Pancreas (tissue), 10 donors: ENCODE measurements at regions not wholly inside any gene's neighbourhood (a gene's known extent, or its start where the extent isn't known, plus 50 kb on each side); places are given as distances from the start of the nearest gene placed in this dataset.

Experiments used
- ATAC-seq, 4 donors: fragments of 200-7000 bp; cut with Tn5 transposase; one replicate each; pipeline versions ENCODE4 v1.8.0 to v1.9.1; 2020; ENCODE audit warnings: mild to moderate bottlenecking in 4 of 4, moderate library complexity in 4 of 4
- DNase-seq, 6 donors: peaks; one replicate each; pipeline ENCODE4 v3.0.0-alpha.2; 2020
- FAIRE-seq: peaks from 2 replicates; lab custom pipeline; 2012; peaks lifted over from hg19 to GRCh38; lab: Jason Lieb, UNC
- H3K27ac ChIP-seq, 4 donors: fragments of 200-600 bp; sonication (generic); 1 replicate in 3 of 4; 2 replicates in 1 of 4; pipeline versions ENCODE4 v1.5.0 to v1.8.0; 2020
- H3K27me3 ChIP-seq, 4 donors: fragments of 200-600 bp; one replicate each; pipeline ENCODE4 v1.8.0; 2021
- H3K36me3 ChIP-seq, 3 donors: fragments of 200-600 bp; sonication (generic) in 1 of 3; one replicate each; pipeline versions ENCODE4 v1.5.0 to v1.8.0; 2020 to 2021
- H3K4me1 ChIP-seq, 3 donors: fragments of 200-600 bp; one replicate each; pipeline ENCODE4 v1.8.0; 2021
- H3K4me3 ChIP-seq, 4 donors: fragments of 200-600 bp; sonication (generic) in 2 of 4; one replicate each; pipeline versions ENCODE4 v1.5.0 to v1.8.0; 2020 to 2021
- H3K9me3 ChIP-seq, 4 donors: fragments of 200-600 bp; one replicate each; pipeline ENCODE4 v1.8.0; 2021
- WGBS, 2 donors: extraction: QIAGEN DNeasy Blood & Tissue Kit; methylation state at CpG; one replicate each; pipeline ENCODE4 v1.1.7; 2013; 5-methylcytosine and 5-hydroxymethylcytosine counted together
- intact Hi-C, 3 donors: fragments of 100-400 bp; cut with DNase I; formaldehyde crosslinking; loops; one replicate each; pipeline versions ENCODE4 v1.11.1 to v1.14.2; 2022
- TF ChIP-seq, protein P1 (sequence below), 4 donors: fragments of 200-600 bp; sonication (generic) in 3 of 4; IDR thresholded peaks; one replicate each; pipeline versions ENCODE4 v1.5.0 to v1.8.0; 2021; ENCODE audit warnings: antibody characterized with exemption in 4 of 4
- donor health status: healthy with polysubstance abuse.
- donor health status: DM: no; HTN: no; CAD: no; lungs with moderate emphysema.
- donor health status: DM: no; HTN: no; CAD: no.
- donor health status: control.
- donor health status: control.
- donor health status: Bipolar disorder and iron deficiency.
- donor health status: DM: yes; HTN: yes; CAD: no.
- donor health status: DM: no; HTN: no; CAD: no.
- donor health status: DM: no; HTN: no; CAD: no.
- donor health status: DM: yes; HTN: yes; CAD: no.

DNA sequence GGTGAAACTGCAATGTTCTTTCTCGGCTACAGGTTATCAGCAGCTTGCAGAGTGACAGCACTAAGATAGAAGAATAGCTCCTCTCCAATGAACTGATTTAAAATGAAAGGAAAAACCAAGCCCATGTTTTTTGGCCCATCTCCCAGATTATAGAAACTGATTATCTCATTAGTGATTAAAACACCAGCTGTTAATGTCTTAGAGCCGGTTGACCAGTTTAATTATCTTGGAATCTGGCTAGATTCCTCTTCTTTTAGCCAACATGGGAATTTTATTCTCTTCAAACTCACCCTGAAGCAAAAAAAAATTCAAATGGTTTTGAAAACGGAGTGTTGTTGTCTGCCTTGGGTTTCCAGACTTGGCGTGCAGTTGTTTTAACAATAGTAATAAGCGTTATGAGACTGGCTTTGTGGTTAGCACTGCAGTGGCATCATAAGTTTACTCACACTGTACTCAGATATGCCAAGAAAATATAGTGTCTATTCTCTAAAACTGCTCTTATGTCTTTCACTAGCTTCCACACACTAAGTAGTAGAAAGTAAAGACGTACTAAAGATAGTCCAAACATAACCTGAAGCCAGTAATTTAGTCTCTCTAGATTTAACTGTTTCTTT lies 665.3 kb downstream of the STK39 start:
- no peak for ATAC-seq
- intact Hi-C loops, result no loop called here
- H3K27ac ChIP-seq, result no peak overlapping the region
- TF ChIP-seq, protein P1, sequence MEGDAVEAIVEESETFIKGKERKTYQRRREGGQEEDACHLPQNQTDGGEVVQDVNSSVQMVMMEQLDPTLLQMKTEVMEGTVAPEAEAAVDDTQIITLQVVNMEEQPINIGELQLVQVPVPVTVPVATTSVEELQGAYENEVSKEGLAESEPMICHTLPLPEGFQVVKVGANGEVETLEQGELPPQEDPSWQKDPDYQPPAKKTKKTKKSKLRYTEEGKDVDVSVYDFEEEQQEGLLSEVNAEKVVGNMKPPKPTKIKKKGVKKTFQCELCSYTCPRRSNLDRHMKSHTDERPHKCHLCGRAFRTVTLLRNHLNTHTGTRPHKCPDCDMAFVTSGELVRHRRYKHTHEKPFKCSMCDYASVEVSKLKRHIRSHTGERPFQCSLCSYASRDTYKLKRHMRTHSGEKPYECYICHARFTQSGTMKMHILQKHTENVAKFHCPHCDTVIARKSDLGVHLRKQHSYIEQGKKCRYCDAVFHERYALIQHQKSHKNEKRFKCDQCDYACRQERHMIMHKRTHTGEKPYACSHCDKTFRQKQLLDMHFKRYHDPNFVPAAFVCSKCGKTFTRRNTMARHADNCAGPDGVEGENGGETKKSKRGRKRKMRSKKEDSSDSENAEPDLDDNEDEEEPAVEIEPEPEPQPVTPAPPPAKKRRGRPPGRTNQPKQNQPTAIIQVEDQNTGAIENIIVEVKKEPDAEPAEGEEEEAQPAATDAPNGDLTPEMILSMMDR (IDR thresholded peaks at IDR 0.05), result no peak
- H3K4me1 ChIP-seq, result no peaks in the 10 kb centered on the region
- no peak for FAIRE-seq
- no peak overlapping the region for H3K4me3 ChIP-seq
- DNase-seq, result no peak
- H3K9me3 ChIP-seq, result no peaks in the 10 kb centered on the region
- WGBS, 2 donors, result 63 to 77% methylated on average over 6 of the region's 6 CpGs
- no peaks in the 10 kb centered on the region for H3K27me3 ChIP-seq
- no peaks in the 10 kb centered on the region for H3K36me3 ChIP-seq

DNA sequence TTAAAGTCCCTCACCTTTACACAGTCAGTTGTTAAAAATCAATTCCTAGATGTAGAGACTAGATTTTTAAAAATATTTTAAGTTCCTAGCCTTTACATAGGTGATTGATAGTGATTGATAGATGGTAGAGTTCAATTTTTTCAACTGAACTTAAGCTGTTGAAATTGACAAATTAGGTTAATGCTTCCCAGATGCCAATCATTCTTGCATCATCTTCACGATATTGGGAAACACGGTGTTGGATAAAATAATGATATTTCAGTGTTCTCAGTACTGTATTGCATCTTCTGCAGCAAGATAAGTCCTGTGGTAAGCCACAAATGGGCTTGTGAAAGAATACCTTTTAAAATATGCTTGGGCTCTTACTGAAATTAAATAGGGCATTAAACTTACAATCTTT lies 667.6 kb downstream of the STK39 start:
- FAIRE-seq (no peak), ATAC-seq (no peak), DNase-seq (no peak)
- intact Hi-C loops, result no loop called here
- no peak overlapping the region for H3K27ac ChIP-seq
- H3K9me3 ChIP-seq, result no peaks in the 10 kb centered on the region
- 69 to 73% methylated on average over 2 of the region's 2 CpGs for WGBS, 2 donors
- H3K4me3 ChIP-seq, result no peak overlapping the region
- TF ChIP-seq, protein P1 (IDR thresholded peaks at IDR 0.05), result no peak
- no peaks in the 10 kb centered on the region for H3K4me1 ChIP-seq
- no peaks in the 10 kb centered on the region for H3K36me3 ChIP-seq
- no peaks in the 10 kb centered on the region for H3K27me3 ChIP-seq

DNA sequence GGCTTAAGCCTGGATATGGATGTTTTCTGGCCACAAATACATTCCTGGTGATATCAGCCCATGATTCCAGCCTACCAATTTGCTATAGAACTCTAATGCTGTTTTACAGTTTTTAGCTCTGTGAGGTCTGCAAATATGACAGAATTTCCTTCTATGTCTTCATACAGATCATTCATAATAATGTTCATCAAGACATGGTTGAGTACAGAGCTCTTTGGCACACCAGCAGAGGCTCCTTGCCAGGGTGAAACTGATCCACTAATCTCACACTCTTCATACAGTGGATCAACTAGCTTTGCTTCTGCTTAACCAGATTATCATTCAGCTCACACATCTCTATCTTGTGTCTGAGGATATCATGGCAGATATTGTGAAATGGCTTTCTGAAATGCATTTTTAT lies 672.1 kb downstream of the STK39 start:
- DNase-seq, result no peak
- Histone ChIP-seq H3K9me3 (no peaks in the 10 kb centered on the region), H3K4me1 (no peaks in the 10 kb centered on the region), H3K27me3 (no peaks in the 10 kb centered on the region), H3K4me3 (no peak overlapping the region), H3K36me3 (no peaks in the 10 kb centered on the region), H3K27ac (no peak overlapping the region)
- no peak for FAIRE-seq
- intact Hi-C loops, result no loop called here
- TF ChIP-seq, protein P1 (IDR thresholded peaks at IDR 0.05), result no peak
- no peak for ATAC-seq

DNA sequence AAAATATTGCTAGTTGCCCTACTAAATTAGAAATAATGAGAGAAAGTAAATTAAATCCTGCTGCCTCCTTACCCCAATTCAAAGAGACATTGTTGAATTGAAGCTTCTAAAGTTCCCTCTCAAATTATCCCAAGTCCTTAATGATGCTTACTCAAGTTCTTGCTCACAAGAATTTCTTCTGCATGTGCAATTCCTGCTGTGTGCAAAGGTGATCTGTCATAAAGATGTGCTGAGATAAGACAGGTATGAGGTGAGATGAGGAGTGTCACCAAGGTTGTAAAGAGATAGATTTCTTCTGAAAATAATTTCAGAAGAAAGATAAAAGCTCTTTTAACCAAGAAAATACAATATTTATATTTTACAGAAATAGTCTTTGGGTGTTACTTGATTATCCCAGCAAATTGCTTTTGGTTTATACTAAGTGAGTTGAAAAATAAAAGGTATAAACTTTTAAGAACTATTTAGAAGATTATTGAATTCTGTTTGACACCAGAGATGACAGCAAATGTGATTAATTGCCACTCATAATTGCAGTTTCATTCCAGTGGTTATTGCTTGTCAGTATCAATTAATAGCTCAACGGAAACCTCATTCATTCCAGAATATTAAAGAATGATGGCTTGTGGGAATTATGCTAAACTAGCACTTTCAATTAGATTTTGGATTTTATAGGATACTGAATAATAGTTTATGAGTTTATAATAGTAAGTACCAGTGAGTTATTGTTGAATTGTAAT lies 674.3 kb downstream of the STK39 start:
- DNase-seq, result no peak
- ATAC-seq, result no peak
- FAIRE-seq, result no peak

More for the DNA sequence above, 674.3 kb downstream of the STK39 start:
- Histone ChIP-seq H3K27me3 (no peaks in the 10 kb centered on the region), H3K27ac (no peak overlapping the region), H3K36me3 (no peaks in the 10 kb centered on the region), H3K4me1 (no peaks in the 10 kb centered on the region), H3K4me3 (no peak overlapping the region), H3K9me3 (no peaks in the 10 kb centered on the region)
- intact Hi-C loops, result no loop called here
- TF ChIP-seq, protein P1 (IDR thresholded peaks at IDR 0.05), result no peak
- WGBS, 2 donors, result 67 to 69% methylated on average over 1 of the region's 1 CpG
